Liver (tissue), 8 donors: ENCODE measurements at regions not wholly inside any gene's neighbourhood (a gene's known extent, or its start where the extent isn't known, plus 50 kb on each side); places are given as distances from the start of the nearest gene placed in this dataset.

Experiments
- DNase-seq: peaks from one replicate; pipeline ENCODE4 v3.0.0-alpha.2; 2017; ENCODE audit warnings: low spot score
- H3K27ac ChIP-seq, 2 donors: one replicate each; pipeline ENCODE4 v1.7.0; 2013; ENCODE audit warnings: inconsistent platforms in 2 of 2, low read length in 2 of 2, control low read depth in 1 of 2, low read depth in 1 of 2, mild to moderate bottlenecking in 1 of 2
- H3K27me3 ChIP-seq, 4 donors: one replicate each; pipeline versions ENCODE4 v1.6.1 to v1.7.0; 2013; ENCODE audit warnings: low read length in 3 of 4, inconsistent platforms in 1 of 4, mild to moderate bottlenecking in 1 of 4, moderate library complexity in 1 of 4; ENCODE audit not compliant: control insufficient read depth in 4 of 4, insufficient read depth in 4 of 4
- H3K36me3 ChIP-seq, 4 donors: one replicate each; pipeline versions ENCODE4 v1.6.1 to v1.7.0; 2013; ENCODE audit warnings: low read length in 3 of 4, mild to moderate bottlenecking in 3 of 4, low read depth in 1 of 4, moderate library complexity in 1 of 4; ENCODE audit not compliant: control insufficient read depth in 4 of 4, insufficient read depth in 3 of 4
- H3K4me1 ChIP-seq, 4 donors: one replicate each; pipeline versions ENCODE4 v1.6.1 to v1.7.0; 2013; ENCODE audit warnings: low read length in 3 of 4, mild to moderate bottlenecking in 3 of 4, moderate library complexity in 1 of 4; ENCODE audit not compliant: control insufficient read depth in 4 of 4, insufficient read depth in 4 of 4
- H3K4me3 ChIP-seq, 3 donors: one replicate each; pipeline versions ENCODE4 v1.6.1 to v1.7.0; 2013; ENCODE audit warnings: low read length in 3 of 3, control low read depth in 1 of 3, low read depth in 1 of 3, mild to moderate bottlenecking in 1 of 3
- H3K9ac ChIP-seq, 2 donors: one replicate each; pipeline ENCODE4 v1.7.0; 2013; ENCODE audit warnings: low read length in 2 of 2, mild to moderate bottlenecking in 2 of 2, moderate library complexity in 2 of 2, control low read depth in 1 of 2, low read depth in 1 of 2
- H3K9me3 ChIP-seq, 4 donors: one replicate each; pipeline versions ENCODE4 v1.6.1 to v1.7.0; 2013; ENCODE audit warnings: low read length in 3 of 4; ENCODE audit not compliant: control insufficient read depth in 4 of 4
- ATF3 ChIP-seq: IDR thresholded peaks from 2 replicates; pipeline ENCODE4 v1.6.1; 2016; ENCODE audit warnings: antibody characterized with exemption
- EGR1 ChIP-seq, 2 donors: IDR thresholded peaks; 2 replicates each; pipeline ENCODE4 v1.6.1; 2016 to 2018; ENCODE audit warnings: antibody characterized with exemption in 2 of 2, low read depth in 2 of 2
- FOXA1 ChIP-seq: IDR thresholded peaks from 2 replicates; pipeline ENCODE4 v1.6.1; 2016; ENCODE audit warnings: antibody characterized with exemption
- FOXA2 ChIP-seq: IDR thresholded peaks from 2 replicates; pipeline ENCODE4 v1.6.1; 2016; ENCODE audit warnings: antibody characterized with exemption
- GABPA ChIP-seq, 2 donors: IDR thresholded peaks in 1 of 2; conservative IDR thresholded peaks in 1 of 2; 2 replicates each; pipeline ENCODE4 v1.6.1; 2016; ENCODE audit warnings: antibody characterized with exemption in 2 of 2, mild to moderate bottlenecking in 1 of 2, moderate library complexity in 1 of 2
- HNF4A ChIP-seq, 2 donors: conservative IDR thresholded peaks; 2 replicates each; pipeline ENCODE4 v1.6.1; 2016; ENCODE audit warnings: antibody characterized with exemption in 2 of 2, mild to moderate bottlenecking in 2 of 2
- JUND ChIP-seq, 2 donors: IDR thresholded peaks; 2 replicates each; pipeline ENCODE4 v1.6.1; 2016; ENCODE audit warnings: antibody characterized with exemption in 2 of 2
- NR2F2 ChIP-seq: IDR thresholded peaks from 2 replicates; pipeline ENCODE4 v1.6.1; 2016; ENCODE audit warnings: antibody characterized with exemption
- RAD21 ChIP-seq, 2 donors: IDR thresholded peaks; 2 replicates each; pipeline ENCODE4 v1.6.1; 2016; ENCODE audit warnings: antibody characterized with exemption in 2 of 2, mild to moderate bottlenecking in 2 of 2
- RXRA ChIP-seq, 2 donors: IDR thresholded peaks; 2 replicates each; pipeline ENCODE4 v1.6.1; 2017 to 2018; ENCODE audit warnings: antibody characterized with exemption in 2 of 2, mild to moderate bottlenecking in 1 of 2
- SP1 ChIP-seq: IDR thresholded peaks from 2 replicates; pipeline ENCODE4 v1.6.1; 2018; ENCODE audit warnings: antibody characterized with exemption, mild to moderate bottlenecking
- TAF1 ChIP-seq: conservative IDR thresholded peaks from 2 replicates; pipeline ENCODE4 v1.6.1; 2016; ENCODE audit warnings: antibody characterized with exemption, mild to moderate bottlenecking
- YY1 ChIP-seq: IDR thresholded peaks from 2 replicates; pipeline ENCODE4 v1.6.1; 2016; ENCODE audit warnings: antibody characterized with exemption, mild to moderate bottlenecking
- WGBS: extraction: QIAGEN DNeasy Blood & Tissue Kit; methylation state at CpG from one replicate; pipeline ENCODE4 v1.1.7; 2013; 5-methylcytosine and 5-hydroxymethylcytosine counted together
- TF ChIP-seq, protein P1 (sequence below): IDR thresholded peaks from 2 replicates; pipeline ENCODE4 v1.6.1; 2016; ENCODE audit warnings: antibody characterized with exemption, mild to moderate bottlenecking
- TF ChIP-seq, protein P2 (sequence below): fragments of 150-350 bp; IDR thresholded peaks from 2 replicates; pipeline ENCODE4 v1.5.1; 2017; ENCODE audit warnings: improper control_type of control experiment, low read depth, low read length; ENCODE audit not compliant: missing input control
- donor health status: healthy.
- donor health status: healthy.
- donor health status: healthy.
- donor health status: healthy.
- donor health status: healthy.

DNA sequence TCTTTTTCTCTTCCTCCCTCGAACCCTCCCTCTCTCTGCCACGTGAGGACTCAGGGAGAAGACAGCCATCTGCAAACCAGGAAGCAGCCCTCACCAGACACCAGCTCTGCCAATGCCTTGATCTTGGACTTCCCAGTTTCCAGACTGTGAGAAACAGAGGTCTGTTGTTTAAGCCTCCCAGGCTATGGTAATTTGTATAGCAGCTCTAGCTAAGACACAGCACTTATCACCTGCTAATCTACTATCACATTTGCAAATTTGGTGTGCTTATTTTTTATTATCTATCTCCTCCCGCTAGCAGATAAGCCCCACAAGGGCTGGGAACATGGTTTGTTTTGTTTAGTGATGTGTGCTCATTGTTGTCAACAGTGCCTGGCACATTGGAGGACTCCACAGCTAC, 124.8 kb upstream of the OPCML start (continued):
- TF ChIP-seq, protein P1, sequence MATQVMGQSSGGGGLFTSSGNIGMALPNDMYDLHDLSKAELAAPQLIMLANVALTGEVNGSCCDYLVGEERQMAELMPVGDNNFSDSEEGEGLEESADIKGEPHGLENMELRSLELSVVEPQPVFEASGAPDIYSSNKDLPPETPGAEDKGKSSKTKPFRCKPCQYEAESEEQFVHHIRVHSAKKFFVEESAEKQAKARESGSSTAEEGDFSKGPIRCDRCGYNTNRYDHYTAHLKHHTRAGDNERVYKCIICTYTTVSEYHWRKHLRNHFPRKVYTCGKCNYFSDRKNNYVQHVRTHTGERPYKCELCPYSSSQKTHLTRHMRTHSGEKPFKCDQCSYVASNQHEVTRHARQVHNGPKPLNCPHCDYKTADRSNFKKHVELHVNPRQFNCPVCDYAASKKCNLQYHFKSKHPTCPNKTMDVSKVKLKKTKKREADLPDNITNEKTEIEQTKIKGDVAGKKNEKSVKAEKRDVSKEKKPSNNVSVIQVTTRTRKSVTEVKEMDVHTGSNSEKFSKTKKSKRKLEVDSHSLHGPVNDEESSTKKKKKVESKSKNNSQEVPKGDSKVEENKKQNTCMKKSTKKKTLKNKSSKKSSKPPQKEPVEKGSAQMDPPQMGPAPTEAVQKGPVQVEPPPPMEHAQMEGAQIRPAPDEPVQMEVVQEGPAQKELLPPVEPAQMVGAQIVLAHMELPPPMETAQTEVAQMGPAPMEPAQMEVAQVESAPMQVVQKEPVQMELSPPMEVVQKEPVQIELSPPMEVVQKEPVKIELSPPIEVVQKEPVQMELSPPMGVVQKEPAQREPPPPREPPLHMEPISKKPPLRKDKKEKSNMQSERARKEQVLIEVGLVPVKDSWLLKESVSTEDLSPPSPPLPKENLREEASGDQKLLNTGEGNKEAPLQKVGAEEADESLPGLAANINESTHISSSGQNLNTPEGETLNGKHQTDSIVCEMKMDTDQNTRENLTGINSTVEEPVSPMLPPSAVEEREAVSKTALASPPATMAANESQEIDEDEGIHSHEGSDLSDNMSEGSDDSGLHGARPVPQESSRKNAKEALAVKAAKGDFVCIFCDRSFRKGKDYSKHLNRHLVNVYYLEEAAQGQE = no peak

DNA sequence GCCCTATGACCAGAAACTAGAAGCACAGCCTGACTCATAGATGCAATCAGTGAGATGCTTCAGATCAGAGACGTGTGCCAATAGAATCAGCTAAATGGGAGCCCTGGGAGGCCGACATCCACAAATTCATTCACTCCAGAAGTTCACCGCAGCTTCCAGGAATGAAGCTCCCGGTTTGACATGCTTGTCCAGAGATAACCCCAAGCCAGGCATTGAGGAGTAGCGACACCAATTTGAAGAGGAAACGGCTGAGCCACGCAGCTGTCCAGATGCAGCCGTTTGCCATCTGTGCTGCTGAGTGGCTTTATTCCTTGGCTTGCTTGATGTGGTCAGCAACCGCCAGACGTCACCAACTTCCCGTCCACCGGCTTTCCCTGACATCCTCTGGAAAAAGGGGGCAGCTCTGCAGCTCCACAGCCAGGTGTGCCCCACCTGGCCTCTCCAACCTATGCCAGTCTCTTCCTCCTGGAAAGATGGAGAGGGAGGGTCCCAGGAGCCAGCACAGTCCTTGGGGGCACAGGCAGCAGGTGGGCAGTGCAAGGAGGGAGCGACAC, 123.9 kb upstream of the OPCML start:
- 69% methylated on average over 13 of the region's 13 CpGs for WGBS
- Histone ChIP-seq H3K36me3 (no peaks in the 10 kb centered on the region), H3K27me3 (peaks cover 0 to 2% (median under 1%) of the 10 kb centered on the region in 4 donors), H3K4me3 (no peak overlapping the region), H3K9ac (no peak overlapping the region), H3K9me3 (peaks cover 0 to 8% (median 2%) of the 10 kb centered on the region in 4 donors), H3K4me1 (no peaks in the 10 kb centered on the region), H3K27ac (no peak overlapping the region)
- TF ChIP-seq SP1 (no peak), JUND (IDR thresholded peaks at IDR 0.05) (no peak)
- DNase-seq = no peak

- no peak overlapping the region for H3K4me3 ChIP-seq
- DNase-seq = no peak
- H3K27me3 ChIP-seq = peaks cover 0 to 2% (median under 1%) of the 10 kb centered on the region in 4 donors
- peaks cover 0 to 8% (median 2%) of the 10 kb centered on the region in 4 donors for H3K9me3 ChIP-seq
- no peak overlapping the region for H3K9ac ChIP-seq
- no peaks in the 10 kb centered on the region for H3K4me1 ChIP-seq
- TF ChIP-seq ATF3 (no peak), RAD21 (IDR thresholded peaks at IDR 0.05) (no peak), TAF1 (no peak), GABPA (IDR thresholded peaks at IDR 0.05 in 1 of 2, conservative IDR thresholded peaks at IDR 0.05 in 1 of 2) (no peak), HNF4A (conservative IDR thresholded peaks at IDR 0.05) (no peak), YY1 (no peak), FOXA2 (no peak), JUND (IDR thresholded peaks at IDR 0.05) (no peak), NR2F2 (no peak), RXRA (IDR thresholded peaks at IDR 0.05) (no peak), SP1 (no peak), FOXA1 (no peak), EGR1 (IDR thresholded peaks at IDR 0.05; ENCODE audit: low read depth in 2 of 2) (no peak)
- TF ChIP-seq, protein P2, sequence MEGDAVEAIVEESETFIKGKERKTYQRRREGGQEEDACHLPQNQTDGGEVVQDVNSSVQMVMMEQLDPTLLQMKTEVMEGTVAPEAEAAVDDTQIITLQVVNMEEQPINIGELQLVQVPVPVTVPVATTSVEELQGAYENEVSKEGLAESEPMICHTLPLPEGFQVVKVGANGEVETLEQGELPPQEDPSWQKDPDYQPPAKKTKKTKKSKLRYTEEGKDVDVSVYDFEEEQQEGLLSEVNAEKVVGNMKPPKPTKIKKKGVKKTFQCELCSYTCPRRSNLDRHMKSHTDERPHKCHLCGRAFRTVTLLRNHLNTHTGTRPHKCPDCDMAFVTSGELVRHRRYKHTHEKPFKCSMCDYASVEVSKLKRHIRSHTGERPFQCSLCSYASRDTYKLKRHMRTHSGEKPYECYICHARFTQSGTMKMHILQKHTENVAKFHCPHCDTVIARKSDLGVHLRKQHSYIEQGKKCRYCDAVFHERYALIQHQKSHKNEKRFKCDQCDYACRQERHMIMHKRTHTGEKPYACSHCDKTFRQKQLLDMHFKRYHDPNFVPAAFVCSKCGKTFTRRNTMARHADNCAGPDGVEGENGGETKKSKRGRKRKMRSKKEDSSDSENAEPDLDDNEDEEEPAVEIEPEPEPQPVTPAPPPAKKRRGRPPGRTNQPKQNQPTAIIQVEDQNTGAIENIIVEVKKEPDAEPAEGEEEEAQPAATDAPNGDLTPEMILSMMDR = no peak
- TF ChIP-seq, protein P1 = no peak
- WGBS = 55% methylated on average over 12 of the region's 12 CpGs
- no peak overlapping the region for H3K27ac ChIP-seq
- H3K36me3 ChIP-seq = no peaks in the 10 kb centered on the region
Observed at GRCh38 chr11:133654630-133655212, 122.4 kb upstream of the OPCML start.
